Kidney glomerular epithelial cell (primary cell): ENCODE measurements at regions not wholly inside any gene's neighbourhood (a gene's known extent, or its start where the extent isn't known, plus 50 kb on each side); places are given as distances from the start of the nearest gene placed in this dataset.

Experiments
- DNase-seq: peaks from one replicate; lab custom pipeline; 2025; lab: John Stamatoyannopoulos, UW

DNA sequence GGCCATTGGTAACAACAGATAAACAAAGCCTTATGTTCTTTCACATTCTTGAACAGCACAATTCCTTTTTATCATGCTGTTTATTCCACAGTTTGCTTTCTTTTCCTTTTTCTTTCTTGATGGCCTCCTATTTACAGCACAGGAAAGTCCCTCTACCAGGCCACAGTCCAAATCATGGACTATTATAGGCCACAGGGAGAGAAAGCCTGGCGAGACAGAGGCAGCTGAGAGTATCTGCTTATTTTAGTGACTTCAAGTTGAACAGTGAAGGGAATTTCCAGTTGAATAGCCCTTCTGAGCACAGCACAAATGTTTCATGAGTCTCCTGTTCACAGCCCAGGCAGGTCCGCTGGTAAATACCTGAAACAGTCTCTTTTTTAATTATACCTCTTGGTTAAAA lies 263.7 kb upstream of the ARID1B start:
- DNase-seq = no peak

DNA sequence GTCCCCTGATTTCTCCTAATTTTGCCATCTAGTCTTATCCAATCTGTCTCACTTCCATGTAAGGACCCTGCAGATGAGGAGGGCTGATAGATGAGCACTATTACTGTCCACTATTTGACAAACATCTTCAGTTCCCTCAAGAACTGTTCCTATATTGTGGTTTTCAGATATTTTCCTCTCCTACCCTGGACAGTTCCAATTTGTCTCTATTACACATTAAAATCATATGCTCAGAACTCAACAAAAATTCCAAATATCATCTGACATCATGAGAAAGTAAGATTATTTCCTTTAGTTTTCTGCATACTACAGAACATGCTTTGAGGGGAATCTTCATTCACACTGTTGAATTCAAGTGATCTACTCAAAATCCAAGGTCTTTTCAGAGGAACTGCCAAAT lies 265.6 kb upstream of the ARID1B start:
- DNase-seq = no peak

DNA sequence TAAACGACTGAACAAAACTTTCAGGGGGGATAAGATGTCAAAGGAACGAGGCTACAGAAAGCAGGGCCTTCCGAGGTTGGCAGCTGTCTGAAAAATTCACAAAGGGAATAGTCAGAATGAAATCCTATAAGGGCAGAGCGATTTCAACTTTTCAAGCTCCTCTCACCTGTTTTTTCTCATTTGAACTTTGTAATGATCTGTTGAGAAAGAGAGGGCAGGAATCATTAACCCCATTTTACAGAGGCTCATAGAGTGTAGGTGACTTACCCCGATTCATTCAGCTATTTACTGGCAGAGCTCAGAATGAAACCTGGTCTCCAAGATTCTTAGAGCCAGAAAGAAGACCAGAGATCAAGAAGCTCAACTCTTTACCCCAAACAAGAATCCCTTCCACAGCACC lies 266.1 kb upstream of the ARID1B start:
- no peak for DNase-seq

DNA sequence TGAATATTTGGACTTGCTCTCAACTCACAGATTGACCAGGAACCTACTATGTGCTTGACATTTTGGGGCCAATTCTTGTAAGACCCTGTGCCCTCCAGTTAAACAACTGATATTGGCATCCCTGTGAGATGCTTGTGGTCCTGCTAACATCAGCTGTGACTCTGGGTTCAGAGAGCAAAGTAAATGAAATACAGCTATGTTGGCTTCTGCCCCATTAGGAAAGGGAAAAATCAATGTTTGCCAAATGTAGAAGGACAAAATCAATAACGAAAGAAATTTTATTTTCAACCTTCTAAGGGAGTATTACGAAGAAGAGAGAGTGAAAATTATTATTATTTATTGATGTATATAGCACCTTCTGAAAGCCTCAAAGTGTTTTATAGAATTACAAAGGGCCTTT lies 266.9 kb upstream of the ARID1B start:
- DNase-seq = no peak

DNA sequence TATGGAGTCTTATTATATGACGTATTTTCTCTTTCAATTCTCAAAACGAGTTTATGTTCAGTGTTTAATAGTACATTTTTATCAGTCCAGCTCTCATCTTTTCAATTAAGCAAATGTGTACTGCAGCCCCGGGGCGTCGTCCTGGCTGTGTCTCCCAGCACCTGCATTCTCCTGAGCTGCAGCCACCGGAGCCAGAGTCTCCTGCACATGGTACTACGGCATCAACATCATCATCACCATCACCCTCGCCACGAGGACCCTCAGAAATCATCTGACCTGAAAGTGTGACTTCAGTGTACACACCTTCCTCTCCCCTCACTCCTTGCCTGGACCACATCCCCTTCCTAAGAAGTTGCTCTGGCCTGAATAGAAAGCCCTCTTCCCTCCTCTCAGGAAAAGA lies 267.7 kb upstream of the ARID1B start:
- no peak for DNase-seq

DNA sequence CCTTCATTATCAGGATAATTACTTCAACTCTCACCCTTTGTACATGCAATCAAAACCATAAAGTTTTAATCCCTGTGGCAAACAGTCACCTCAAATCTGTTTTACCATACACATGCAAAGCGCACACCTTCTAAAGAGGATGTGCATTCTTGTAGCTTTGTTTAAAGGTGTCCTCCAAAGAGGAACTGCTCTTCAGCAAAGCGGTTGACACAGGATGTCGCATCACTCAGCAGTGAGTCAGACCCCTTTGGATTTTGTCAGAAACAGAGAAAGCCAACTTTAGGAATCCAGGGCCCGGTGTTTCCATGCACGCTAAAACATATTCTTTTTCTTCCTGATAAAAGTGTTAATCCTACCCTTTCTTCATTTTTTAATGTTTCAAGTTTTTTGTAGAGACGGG lies 268.3 kb upstream of the ARID1B start:
- no peak for DNase-seq

DNA sequence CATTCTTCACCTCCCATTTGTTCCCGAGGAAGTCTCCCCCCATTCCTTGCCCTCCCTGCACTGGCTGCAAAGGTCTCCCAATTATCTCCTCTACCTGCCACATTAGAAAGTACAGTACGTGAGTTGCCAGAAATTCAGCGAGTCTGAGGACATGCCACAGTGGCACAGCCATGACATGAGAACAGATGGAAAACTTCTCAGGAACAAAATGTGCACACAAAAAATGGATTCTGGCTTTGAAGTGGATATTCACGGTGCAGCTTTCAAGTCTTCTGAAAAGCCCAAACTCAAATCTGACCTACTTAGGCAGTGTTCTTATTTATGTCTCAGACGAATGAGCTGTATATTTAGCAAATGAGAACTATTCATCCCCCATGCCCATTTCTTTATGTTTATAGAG lies 269.1 kb upstream of the ARID1B start:
- DNase-seq = no peak

DNA sequence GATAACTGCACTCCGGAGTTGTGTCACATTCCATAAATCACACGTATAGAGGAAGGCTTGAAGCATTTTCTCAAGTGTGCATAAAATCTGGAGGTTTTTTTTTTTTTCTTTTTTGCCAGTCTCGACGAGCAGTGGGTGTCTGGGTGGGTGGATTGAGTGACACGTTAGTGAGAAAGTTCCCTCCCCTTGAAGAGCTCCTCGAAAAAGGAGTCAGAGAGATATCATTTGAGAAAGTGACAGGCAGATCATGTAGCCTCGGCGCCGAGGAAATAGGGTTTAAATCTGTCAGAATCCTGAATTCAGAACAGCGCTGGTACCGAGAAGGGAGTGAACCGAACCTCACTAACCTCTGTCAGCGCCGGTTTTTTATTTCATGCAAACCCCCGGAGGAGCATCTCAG lies 269.5 kb upstream of the ARID1B start:
- DNase-seq = no peak

DNA sequence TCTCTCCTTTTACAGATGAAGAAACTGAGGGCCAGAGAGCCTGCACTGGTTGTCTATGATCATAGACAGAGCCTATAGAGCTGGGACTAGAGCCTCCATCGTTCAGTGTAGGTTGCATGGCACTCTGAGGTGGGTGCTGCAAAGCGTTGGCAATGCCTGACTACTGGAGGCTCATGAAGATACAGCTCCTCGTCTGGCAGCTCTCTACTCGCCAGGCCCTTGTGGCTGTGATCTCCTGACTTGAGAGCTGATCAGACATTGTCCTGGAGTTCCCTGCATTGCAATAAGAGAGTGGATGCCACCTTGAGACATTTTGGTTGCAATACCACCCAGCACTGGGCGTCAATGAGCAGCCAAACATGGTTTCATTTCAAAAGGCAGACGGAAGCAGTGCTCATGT lies 270.1 kb upstream of the ARID1B start:
- no peak for DNase-seq

DNA sequence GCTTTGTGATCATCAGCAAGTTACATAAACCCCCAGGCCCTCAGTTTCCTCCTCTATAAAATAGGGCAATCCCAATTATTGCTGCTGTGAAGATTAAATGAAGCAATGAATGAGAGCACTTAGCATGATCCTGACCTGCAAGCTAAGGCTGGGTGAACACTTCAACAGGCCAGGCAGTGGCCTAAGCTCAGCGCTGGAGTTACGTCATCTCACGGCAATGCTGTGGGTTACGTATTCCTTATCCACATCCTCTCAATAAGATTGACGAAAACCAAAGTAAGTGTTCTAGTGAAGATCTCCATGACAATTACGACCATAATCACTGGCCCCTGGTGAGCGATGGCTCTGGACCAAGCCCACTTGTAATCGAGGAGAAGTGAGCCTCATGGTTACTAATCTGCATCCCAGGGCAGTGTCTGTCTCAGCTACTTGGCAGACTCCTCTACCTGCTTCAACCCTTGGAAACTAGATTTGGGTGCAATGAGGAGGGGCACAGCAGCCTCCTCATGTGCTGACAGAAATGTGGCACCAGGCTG lies 274.1 kb upstream of the ARID1B start:
- DNase-seq = no peak

DNA sequence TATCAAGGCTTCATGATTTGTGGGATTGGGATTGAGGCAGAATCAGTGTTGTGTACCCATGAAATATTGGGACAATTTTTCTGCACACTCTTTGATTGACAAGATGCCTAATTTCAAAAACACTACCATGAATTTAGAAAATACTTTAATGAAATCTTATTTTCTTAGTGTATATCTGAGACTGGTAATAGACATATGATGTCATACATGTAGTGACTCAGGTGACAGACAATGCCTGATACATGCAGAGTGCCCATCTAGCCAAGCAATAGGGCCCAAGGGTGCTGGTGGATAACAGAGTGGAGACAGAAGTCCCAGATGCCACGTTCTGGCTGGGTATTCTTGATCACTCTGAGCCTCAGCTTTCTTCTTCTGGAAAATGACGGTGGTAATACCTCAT lies 279.6 kb upstream of the ARID1B start:
- no peak for DNase-seq

DNA sequence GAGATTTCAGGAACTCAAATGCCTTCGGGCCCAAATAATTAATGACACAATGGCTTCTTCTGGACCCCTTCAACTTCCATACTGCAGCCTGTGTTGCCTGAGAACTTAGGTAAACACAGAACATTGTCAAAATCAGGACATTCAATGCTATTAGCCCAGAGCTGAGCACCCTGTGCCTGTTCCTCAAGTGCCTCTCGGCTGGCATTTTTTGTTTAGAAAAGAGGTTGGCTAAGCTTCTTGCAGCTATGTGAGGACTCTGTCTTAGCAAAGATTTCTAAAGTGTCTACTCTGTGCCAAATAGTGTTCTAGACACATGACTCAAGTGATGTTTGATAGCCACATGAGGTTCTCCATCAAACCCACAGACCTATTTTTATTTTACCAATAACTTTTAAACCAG lies 289.3 kb upstream of the ARID1B start:
- DNase-seq = no peak

DNA sequence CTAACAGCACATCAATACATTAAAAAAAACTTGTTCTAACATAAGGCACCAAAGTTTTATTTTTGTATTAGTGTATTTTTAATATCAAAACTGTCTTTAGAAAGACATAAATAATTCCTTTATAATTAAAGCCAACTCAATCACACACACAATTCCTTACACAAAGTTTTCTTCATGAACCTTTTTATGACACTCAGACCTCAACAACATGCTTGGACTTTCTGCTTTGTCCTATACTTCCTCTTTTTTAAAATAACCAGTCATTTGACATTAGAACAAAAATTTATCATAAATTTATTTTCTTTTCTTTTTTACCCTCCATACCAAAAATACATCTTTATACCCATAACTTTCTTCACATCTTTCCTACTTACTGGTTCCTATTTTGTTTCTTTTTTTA lies 292.0 kb upstream of the ARID1B start:
- no peak for DNase-seq

DNA sequence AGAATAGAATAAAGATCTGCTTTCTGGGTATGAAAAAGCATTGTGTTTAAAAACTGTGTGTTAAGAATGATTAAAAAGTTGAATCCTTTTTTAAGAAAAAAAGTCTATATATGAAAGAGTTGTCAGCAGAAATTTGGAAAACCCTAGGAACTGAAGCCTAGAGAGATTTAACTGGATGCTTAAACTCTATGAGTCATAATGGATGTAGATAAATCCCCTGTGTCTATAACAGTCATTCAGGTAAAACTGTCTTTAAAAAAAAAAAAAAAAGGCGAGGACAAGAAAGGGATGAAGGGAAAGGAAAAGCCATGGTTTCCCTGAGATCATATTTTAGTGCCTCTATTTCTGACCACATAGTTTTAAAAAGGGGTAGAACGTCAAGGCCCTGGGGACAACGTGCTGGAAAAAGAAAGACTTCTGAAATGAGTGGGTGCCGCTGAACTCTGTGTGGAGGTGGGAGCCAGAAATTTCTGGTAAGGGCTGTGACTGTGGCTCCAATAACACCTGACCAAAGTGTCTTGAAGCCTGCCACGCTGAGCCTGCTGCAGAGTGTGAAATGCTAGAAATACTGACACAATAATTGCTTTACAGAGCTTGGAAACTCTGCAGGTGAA lies 302.6 kb upstream of the ARID1B start:
- DNase-seq = no peak

DNA sequence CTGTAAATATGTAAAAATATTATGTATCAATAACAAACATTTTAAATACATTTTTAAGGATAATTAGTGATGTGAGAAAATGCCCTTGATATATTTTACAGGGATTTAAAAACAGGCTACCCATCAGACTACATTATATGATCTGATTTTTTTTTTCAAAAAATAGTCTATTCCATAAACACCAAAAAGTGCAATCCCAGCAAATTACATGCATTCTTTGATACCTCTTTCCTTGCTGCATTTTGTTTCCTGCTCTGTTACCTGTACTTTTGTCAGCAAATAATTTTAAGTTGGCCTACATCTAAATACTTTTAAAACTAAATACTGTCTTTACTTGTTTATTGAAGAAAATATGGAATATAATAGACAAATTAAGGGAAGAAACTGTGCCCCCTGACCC lies 306.2 kb upstream of the ARID1B start:
- DNase-seq = no peak

DNA sequence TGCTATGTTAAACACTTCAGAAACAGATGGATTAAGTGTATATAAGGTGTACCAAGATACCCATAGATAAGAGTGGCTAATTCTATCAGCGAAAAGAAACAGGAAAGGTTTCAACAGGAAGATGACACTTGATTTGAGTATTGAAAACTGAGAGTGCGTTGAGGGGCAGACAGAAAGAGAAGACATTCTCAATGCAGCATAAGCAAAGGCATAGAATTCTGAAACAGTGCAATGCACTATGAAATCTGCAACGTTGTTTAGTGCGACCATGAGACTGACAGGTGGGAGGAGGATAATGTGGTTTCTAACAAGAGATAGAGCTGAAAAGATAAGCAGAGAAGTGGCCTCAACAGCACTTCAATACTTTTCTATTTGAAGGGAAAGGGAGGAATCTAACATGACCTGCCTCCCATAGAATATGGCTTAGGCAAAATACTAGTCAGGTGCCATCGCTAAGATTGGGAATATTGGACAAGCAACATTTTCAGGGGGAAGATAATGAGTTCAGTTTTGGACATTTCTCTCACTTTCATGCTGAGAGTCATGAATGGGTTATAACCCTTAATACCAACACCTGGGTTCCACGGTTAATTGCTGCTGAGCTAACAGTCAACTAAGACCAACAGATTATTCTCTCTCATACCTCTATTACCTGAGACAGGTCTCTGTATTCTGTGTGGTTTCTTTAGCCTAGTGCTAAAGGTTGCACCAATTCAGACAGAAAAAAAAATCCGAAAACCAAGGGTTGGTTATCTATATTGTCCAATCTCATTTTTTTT lies 312.9 kb upstream of the ARID1B start:
- no peak for DNase-seq

DNA sequence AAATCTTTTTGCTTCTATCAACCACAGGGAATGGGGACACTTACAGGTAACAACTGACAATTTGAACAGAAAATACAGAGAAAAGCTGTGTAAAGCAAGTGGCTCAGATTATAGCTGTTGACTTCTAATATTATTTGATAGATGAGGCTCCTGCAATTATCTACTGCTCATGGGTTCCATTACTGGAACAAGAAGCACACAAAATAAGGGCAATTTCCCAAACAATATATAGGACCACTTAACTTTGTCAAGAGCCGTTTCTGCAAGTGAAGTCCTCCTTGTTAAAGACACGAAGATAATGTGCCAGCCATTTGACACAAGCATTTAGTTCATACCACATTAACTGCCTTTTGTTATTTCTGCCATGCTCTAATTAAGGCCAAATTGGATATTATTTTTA lies 315.5 kb upstream of the ARID1B start:
- no peak for DNase-seq

DNA sequence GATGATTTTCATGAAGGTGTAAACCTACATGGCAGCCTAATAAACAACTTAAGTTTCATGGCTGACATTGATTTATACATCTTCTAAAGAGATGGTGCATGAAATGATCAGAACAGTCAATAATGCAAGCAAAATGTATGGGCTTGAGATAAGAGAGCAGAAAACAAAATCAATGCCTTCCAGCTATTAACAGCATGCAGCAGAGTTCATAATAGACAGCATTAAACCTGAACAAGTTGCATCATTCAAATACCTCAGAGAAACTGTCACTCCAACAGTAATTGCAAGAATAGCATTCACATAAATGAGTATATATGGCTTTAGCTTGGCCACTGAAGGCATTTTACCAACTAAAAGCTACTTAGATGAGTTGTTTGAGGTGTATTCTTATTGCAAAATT lies 319.6 kb upstream of the ARID1B start:
- no peak for DNase-seq

DNA sequence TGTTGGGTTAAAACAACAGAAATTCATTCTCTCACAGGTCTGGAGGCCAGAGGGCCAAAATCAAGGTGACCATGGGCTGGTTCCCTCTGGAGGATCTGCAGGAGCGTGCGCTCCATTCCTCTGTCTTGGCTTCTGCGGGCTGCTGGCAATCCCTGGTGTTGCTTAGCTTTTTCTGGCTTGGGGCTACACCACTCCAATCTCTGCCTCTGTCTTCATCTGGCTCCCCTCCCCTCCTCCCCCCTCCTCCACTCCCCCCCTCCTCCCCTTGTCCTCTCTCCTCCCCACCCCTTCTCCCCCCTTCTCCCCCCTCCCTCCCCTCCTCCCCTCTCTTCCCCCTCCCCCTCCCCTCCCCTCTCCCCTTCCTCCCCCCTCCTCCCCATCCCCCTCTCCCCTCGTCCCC lies 321.3 kb upstream of the ARID1B start:
- DNase-seq = no peak

DNA sequence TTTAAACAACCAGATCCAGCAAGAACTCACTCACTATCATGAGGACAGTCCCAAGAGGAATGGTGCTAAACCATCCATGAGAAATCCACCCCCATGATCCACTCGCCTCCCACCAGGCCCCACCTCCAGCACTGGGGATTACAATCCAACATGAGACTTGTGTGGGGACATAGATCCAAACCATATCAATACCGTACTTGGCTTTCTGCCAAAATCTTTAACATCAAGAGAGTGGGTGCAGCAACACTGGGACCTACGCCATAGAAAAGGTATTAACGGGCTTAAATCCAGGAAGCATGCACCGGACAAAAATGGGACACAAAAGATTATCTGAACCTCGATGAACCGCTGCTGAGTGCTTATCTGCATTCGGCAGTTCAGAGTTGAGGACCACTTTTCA lies 322.3 kb upstream of the ARID1B start:
- DNase-seq = no peak

DNA sequence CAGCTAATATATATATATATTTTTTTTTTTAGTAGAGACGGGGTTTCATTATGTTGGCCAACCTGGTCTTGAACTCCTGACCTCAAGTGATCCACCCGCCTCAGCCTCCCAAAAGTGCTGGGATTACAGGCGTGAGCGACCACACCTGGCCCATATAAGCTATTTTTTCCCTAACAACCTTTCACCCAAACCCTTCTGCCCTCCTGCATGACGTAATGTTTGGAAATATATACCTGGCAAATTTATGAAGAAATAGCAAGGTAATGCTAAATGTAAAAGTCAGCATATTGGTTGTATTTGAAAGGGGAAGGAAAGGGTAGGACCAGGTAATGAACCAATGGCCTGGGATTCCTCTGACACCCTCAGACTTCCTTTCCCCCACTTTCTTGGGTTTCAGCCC lies 325.5 kb upstream of the ARID1B start:
- no peak for DNase-seq

DNA sequence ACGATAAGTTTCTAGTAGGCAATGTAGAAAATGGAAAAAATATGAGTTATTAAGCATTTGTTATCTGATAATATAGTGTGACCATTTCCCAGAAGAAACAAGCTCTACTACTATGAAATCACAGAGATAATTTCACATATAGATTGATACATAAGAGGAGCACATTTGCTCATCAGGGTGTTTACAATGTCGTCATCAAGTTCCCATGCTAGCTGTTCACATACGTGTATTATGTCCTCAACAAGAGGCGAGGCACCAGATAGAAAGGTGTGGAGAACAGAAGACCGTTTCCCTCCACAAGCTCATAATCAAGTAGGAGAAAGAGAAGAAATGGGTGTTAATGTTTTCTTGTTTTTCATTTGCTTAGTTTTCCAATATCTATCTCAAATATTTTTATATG lies 326.1 kb upstream of the ARID1B start:
- no peak for DNase-seq

DNA sequence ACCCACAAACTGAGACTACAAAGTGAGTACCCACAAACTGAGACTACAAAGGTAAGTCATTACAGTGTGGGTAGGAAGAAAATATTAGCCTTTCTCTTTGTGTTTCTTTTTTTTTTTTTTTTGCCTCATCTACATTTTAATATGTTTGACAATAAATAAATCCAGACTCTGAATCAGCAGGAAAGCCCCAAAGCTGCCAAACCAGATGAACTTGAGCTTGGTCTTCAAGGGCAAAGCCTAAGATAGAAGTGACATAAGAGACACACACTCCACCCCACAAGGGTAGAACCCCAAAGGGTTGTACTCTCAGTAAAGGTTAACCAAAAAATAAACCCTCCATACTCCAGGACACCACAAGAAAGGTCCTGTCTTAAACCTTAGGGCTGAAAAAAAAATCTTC lies 326.8 kb upstream of the ARID1B start:
- DNase-seq = no peak

DNA sequence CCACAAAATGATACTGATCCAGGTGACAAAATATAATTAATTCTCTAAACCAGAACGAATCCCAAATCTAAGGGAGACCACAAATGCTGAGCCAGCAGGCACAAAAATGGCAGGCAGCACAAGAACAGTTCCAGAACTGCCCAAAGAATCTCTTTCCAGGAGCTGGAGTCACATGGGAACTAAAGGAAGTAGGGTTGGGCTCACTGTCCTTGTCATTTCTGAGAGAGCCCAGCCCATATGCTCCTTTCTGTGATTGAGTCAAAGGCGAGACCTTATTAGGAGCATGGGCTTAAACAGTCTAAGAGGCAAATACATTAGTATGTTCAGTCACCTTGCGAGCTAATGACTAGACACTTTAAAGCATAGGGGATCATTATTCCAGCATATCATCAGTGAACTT lies 327.6 kb upstream of the ARID1B start:
- no peak for DNase-seq
